ENCODE measurements at regions not wholly inside any gene's neighbourhood (a gene's known extent, or its start where the extent isn't known, plus 50 kb on each side); places are given as distances from the start of the nearest gene placed in this dataset.
A peak's percentile ranks its signal among the peaks of the same experiment; 100 is the strongest.
"Not testable (repeated sequence)": the region's sequence is repeated elsewhere in the genome, so short reads cannot be mapped to it uniquely, and the experiment has no call there.

- TF ChIP-seq CTCF (IDR thresholded peaks at IDR 0.05) (no peak), POLR2AphosphoS5 (IDR thresholded peaks at IDR 0.05) (no peak), POLR2A (IDR thresholded peaks at IDR 0.05) (no peak), EP300 (IDR thresholded peaks at IDR 0.05) (no peak)
- H3K9me3 ChIP-seq = peaks cover 0 to 30% (median 0%) of the 10 kb centered on the region in 3 donors
- no peak for ATAC-seq
- 90 to 100% methylated on average over 3 to 4 of the region's 16 CpGs for WGBS, 2 donors (ENCODE audit: low coverage in 1 of 2)
- no peak overlapping the region for H3K4me3 ChIP-seq
- H3K36me3 ChIP-seq = no peaks in the 10 kb centered on the region
- H3K4me1 ChIP-seq = peaks cover 0 to 15% (median 0%) of the 10 kb centered on the region in 3 donors
- H3K27ac ChIP-seq = peak overlapping the region in 2 of 4 donors; percentile 6 to 26
- H3K27me3 ChIP-seq = no peaks in the 10 kb centered on the region
Observed at GRCh38 chr10:31677195-31678138, 251.2 kb downstream of the ARHGAP12 start.

- no peak for TF ChIP-seq POLR2A (IDR thresholded peaks at IDR 0.05)
- no peak for TF ChIP-seq EP300 (IDR thresholded peaks at IDR 0.05)
- ATAC-seq = no peak
- Histone ChIP-seq H3K4me3 (no peak overlapping the region), H3K27me3 (no peaks in the 10 kb centered on the region), H3K27ac (no peak overlapping the region), H3K9me3 (peaks cover 0 to 37% (median 0%) of the 10 kb centered on the region in 3 donors), H3K4me1 (peaks cover 0 to 15% (median 0%) of the 10 kb centered on the region in 3 donors), H3K36me3 (no peaks in the 10 kb centered on the region)
Observed at GRCh38 chr10:31675726-31676125, 252.9 kb downstream of the ARHGAP12 start.

- TF ChIP-seq EP300 (IDR thresholded peaks at IDR 0.05) (no peak), POLR2AphosphoS5 (IDR thresholded peaks at IDR 0.05) (peak; percentile 12), CTCF (IDR thresholded peaks at IDR 0.05) (no peak), POLR2A (IDR thresholded peaks at IDR 0.05) (no peak)
- H3K4me1 ChIP-seq = peaks cover 0 to 16% (median 3%) of the 10 kb centered on the region in 3 donors
- no peaks in the 10 kb centered on the region for H3K36me3 ChIP-seq
- WGBS, 2 donors (ENCODE audit: low coverage in 1 of 2) = 73% methylated on average over 1 of the region's 1 CpG; no CpG with 5 or more reads in 1 of the 2 donors
- no peak overlapping the region for H3K4me3 ChIP-seq
- no peak for ATAC-seq
- H3K27ac ChIP-seq = peak overlapping the region in 1 of 4 donors; percentile 27
- H3K9me3 ChIP-seq = peaks cover 0 to 16% (median 0%) of the 10 kb centered on the region in 3 donors
- no peaks in the 10 kb centered on the region for H3K27me3 ChIP-seq
Observed at GRCh38 chr10:31669357-31669756, 259.3 kb downstream of the ARHGAP12 start.

- peaks cover 0 to 16% (median 3%) of the 10 kb centered on the region in 3 donors for H3K4me1 ChIP-seq
- H3K27me3 ChIP-seq = no peaks in the 10 kb centered on the region
- H3K36me3 ChIP-seq = no peaks in the 10 kb centered on the region
- H3K9me3 ChIP-seq = peaks cover 0 to 12% (median 0%) of the 10 kb centered on the region in 3 donors
- peak overlapping the region in 3 of 4 donors; percentile 4 to 27 (median 25) for H3K27ac ChIP-seq
- no peak for TF ChIP-seq EP300 (IDR thresholded peaks at IDR 0.05)
- no peak for TF ChIP-seq POLR2A (IDR thresholded peaks at IDR 0.05)
- TF ChIP-seq CTCF (IDR thresholded peaks at IDR 0.05) = no peak
- no peak for TF ChIP-seq POLR2AphosphoS5 (IDR thresholded peaks at IDR 0.05)
- H3K4me3 ChIP-seq = no peak overlapping the region
- ATAC-seq = no peak
Observed at GRCh38 chr10:31668326-31668725, 260.3 kb downstream of the ARHGAP12 start.

- whole genome bisulfite sequencing, 2 donors (ENCODE audit: low coverage in 1 of 2) = 91 to 100% methylated on average over 1 to 3 of the region's 3 CpGs
- H3K27me3 ChIP-seq, H3K4me3 ChIP-seq, H3K9me3 ChIP-seq, H3K27ac ChIP-seq, H3K36me3 ChIP-seq, ATAC-seq: not testable (repeated sequence)
- H3K4me1 ChIP-seq = peaks cover 0 to 17% (median 3%) of the 10 kb centered on the region in 3 donors
Observed at GRCh38 chr10:31665764-31666279, 262.8 kb downstream of the ARHGAP12 start.

Measured in gastroesophageal sphincter (tissue), 4 donors.